ENCODE measurements at regions not wholly inside any gene's neighbourhood (a gene's known extent, or its start where the extent isn't known, plus 50 kb on each side); places are given as distances from the start of the nearest gene placed in this dataset.

DNA sequence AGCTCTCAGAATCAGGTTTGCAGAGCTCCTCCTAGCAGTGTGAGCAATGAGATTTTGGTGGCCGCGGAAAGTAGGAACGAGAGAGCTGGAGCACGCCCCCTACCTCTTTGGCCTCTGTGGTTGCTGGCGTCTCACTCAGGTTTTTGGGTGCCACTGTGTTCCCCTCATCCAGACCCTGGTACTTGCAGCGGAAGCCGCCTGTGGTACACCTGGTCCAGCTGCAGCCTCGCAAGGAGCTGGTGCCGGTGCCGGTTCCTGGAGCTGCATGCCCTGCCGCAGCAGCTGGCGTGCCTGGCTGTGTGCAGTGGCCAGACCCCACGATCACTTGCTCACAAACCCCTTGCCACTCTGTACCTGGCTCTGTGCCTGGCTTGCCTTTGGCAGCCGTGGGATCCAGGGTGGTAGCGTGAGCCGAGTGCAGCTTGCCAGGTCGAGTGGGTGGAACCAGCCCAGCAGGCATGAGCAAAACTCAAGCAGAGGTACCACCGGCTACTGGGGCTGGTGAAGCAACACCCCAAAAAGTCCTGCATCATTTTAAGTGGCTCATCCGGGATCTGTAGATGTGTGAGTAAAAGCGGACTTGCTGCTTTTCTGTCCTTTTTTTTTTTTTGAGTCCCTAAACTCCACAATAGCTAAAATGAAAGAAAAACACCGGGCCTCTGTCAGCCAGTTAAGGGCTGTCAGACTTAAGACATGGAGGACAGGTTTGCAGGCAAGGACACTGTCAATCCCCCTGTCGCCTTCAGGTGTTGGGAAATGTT lies 844.9 kb downstream of the KCNT2 start:
- no peaks in the 10 kb centered on the region for H3K27me3 ChIP-seq
- TF ChIP-seq POLR2A (IDR thresholded peaks at IDR 0.05), result no peak
- no peak for TF ChIP-seq EP300 (IDR thresholded peaks at IDR 0.05)
- TF ChIP-seq, protein P1, sequence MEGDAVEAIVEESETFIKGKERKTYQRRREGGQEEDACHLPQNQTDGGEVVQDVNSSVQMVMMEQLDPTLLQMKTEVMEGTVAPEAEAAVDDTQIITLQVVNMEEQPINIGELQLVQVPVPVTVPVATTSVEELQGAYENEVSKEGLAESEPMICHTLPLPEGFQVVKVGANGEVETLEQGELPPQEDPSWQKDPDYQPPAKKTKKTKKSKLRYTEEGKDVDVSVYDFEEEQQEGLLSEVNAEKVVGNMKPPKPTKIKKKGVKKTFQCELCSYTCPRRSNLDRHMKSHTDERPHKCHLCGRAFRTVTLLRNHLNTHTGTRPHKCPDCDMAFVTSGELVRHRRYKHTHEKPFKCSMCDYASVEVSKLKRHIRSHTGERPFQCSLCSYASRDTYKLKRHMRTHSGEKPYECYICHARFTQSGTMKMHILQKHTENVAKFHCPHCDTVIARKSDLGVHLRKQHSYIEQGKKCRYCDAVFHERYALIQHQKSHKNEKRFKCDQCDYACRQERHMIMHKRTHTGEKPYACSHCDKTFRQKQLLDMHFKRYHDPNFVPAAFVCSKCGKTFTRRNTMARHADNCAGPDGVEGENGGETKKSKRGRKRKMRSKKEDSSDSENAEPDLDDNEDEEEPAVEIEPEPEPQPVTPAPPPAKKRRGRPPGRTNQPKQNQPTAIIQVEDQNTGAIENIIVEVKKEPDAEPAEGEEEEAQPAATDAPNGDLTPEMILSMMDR (IDR thresholded peaks at IDR 0.05), result no peak
- DNase-seq (ENCODE audit: low spot score in 2 of 2), result no peak
- no peaks in the 10 kb centered on the region for H3K4me1 ChIP-seq
- no peak overlapping the region for H3K4me3 ChIP-seq
- no peaks in the 10 kb centered on the region for H3K36me3 ChIP-seq
- 91 to 93% methylated on average over 19 to 22 of the region's 22 CpGs for WGBS, 2 donors
- H3K27ac ChIP-seq, result no peak overlapping the region
- peaks cover 0 to 3% (median 0%) of the 10 kb centered on the region in 4 donors for H3K9me3 ChIP-seq

DNA sequence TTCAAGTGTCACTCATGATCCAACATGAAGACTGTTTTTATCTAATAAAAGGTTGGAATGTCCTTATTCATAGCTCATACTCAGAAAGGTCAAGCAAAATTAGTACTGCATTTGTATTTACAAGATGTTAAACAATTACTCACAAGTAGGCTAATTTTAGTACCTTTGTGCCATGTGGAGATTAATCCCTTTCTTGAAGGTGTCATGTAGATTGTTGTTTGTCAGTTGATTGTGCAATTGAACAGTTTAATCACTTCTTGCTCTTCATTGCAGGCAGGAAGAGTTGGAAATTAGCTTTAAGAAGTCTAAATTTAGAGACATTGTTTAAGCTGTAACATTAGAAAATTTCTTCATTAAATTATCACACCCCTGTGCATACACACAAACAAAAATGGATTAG lies 847.1 kb downstream of the KCNT2 start:
- Histone ChIP-seq H3K27ac (no peak overlapping the region), H3K4me3 (no peak overlapping the region), H3K36me3 (no peaks in the 10 kb centered on the region), H3K9me3 (peaks cover 0 to 3% (median 0%) of the 10 kb centered on the region in 4 donors), H3K4me1 (no peaks in the 10 kb centered on the region), H3K27me3 (no peaks in the 10 kb centered on the region)
- TF ChIP-seq, protein P1 (IDR thresholded peaks at IDR 0.05), result no peak
- DNase-seq (ENCODE audit: low spot score in 2 of 2), result no peak

DNA sequence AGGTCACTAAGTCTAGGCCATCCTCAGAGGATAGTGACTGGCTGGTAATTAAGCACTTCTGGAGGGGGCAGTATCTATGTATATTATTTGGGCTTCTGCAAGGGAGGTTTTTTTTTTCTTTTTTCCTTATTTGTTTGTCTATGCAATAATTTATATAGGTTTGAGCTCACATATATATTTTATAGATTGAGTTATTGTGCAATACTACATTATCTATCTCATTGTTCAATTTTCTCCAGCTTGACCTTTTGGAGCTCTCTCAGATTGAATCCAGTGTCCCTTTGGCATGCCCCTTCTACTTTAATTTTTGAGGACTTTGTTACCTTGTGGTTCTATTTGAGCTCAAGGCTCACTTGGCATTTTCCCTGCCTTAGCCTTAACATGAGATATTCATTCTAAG lies 852.1 kb downstream of the KCNT2 start:
- no peak overlapping the region for H3K27ac ChIP-seq
- no peak for TF ChIP-seq POLR2A (IDR thresholded peaks at IDR 0.05)
- no peak for TF ChIP-seq EP300 (IDR thresholded peaks at IDR 0.05)
- TF ChIP-seq, protein P1 (IDR thresholded peaks at IDR 0.05), result no peak
- DNase-seq (ENCODE audit: low spot score in 2 of 2), result no peak
- no peaks in the 10 kb centered on the region for H3K36me3 ChIP-seq
- no peaks in the 10 kb centered on the region for H3K27me3 ChIP-seq
- H3K4me3 ChIP-seq, result no peak overlapping the region
- H3K4me1 ChIP-seq, result no peaks in the 10 kb centered on the region
- no peaks in the 10 kb centered on the region for H3K9me3 ChIP-seq

DNA sequence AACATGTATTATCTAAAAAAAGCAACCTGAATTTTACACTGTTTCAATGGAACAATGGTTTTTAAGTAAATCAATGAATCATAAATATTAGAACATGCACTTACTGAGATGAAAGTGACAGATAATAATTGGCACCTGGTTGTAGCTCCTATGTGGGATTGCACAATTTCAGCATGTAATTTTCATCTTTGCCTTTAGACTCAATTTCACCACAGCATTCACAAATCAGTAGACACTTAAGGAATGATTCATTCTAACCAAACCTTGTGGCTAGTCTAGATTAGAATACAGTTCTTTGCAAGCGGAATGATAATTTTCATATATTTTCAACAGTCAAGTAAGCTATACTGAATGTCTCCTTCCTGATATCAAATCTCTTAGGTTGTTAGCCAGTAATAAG lies 853.4 kb downstream of the KCNT2 start:
- no peak for DNase-seq (ENCODE audit: low spot score in 2 of 2)
- TF ChIP-seq, protein P1 (IDR thresholded peaks at IDR 0.05), result no peak
- no peak for TF ChIP-seq POLR2A (IDR thresholded peaks at IDR 0.05)
- no peak for TF ChIP-seq EP300 (IDR thresholded peaks at IDR 0.05)
- Histone ChIP-seq H3K36me3 (no peaks in the 10 kb centered on the region), H3K27ac (no peak overlapping the region), H3K27me3 (no peaks in the 10 kb centered on the region), H3K9me3 (no peaks in the 10 kb centered on the region), H3K4me1 (no peaks in the 10 kb centered on the region), H3K4me3 (no peak overlapping the region)
- 93 to 96% methylated on average over 1 of the region's 1 CpG for whole genome bisulfite sequencing, 2 donors

DNA sequence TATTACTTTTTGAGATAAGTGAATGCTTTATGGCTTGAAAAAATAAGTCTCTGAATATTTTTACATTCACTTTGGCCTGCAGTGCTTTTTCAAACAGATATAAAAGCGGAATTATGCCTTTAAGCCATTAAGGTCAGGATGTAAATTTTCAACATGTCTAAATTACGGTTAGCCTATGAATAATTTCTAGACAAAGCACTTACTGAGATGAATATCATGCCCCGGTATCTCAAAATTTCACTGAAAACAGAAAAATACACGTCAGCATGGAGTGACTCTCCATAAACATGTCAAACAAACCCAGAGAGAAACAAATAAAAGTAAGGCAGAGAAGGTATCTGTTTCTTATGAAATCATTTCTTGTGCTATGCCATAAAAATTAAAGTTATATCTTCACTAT lies 853.9 kb downstream of the KCNT2 start:
- TF ChIP-seq, protein P1 (IDR thresholded peaks at IDR 0.05), result no peak
- TF ChIP-seq POLR2A (IDR thresholded peaks at IDR 0.05) (no peak), EP300 (IDR thresholded peaks at IDR 0.05) (no peak)
- no peaks in the 10 kb centered on the region for H3K4me1 ChIP-seq
- no peak overlapping the region for H3K4me3 ChIP-seq
- WGBS, 2 donors, result 47 to 56% methylated on average over 4 of the region's 4 CpGs
- H3K9me3 ChIP-seq, result no peaks in the 10 kb centered on the region
- H3K27me3 ChIP-seq, result no peaks in the 10 kb centered on the region
- no peak for DNase-seq (ENCODE audit: low spot score in 2 of 2)
- H3K27ac ChIP-seq, result no peak overlapping the region
- H3K36me3 ChIP-seq, result no peaks in the 10 kb centered on the region
